HG02884 (cell line): ENCODE measurements at regions not wholly inside any gene's neighbourhood (a gene's known extent, or its start where the extent isn't known, plus 50 kb on each side); places are given as distances from the start of the nearest gene placed in this dataset.

Experiments
- ATAC-seq: cut with Tn5 transposase; IDR thresholded peaks from one replicate; pipeline ENCODE4 v1.9.1; 2021; ENCODE audit warnings: mild to moderate bottlenecking, moderate library complexity; ENCODE audit not compliant: unreplicated experiment

- no peak for ATAC-seq
Observed at GRCh38 chr6:137731600-137731959, 135.5 kb upstream of the TNFAIP3 start.

- ATAC-seq: no peak
Observed at GRCh38 chr6:137731960-137732616, 135.0 kb upstream of the TNFAIP3 start.

- ATAC-seq: no peak
Observed at GRCh38 chr6:137733372-137733771, 133.7 kb upstream of the TNFAIP3 start.

GRCh38 chr6:137734005-137734874 is 132.8 kb upstream of the TNFAIP3 start:
- no peak for ATAC-seq

GRCh38 chr6:137734875-137735182 is 132.2 kb upstream of the TNFAIP3 start:
- no peak for ATAC-seq

- peak; percentile 88 for ATAC-seq
Observed at GRCh38 chr6:137736048-137736818, 130.8 kb upstream of the TNFAIP3 start.

- ATAC-seq: no peak
Observed at GRCh38 chr6:137736911-137737310, 130.1 kb upstream of the TNFAIP3 start.

GRCh38 chr6:137737836-137738596 is 129.0 kb upstream of the TNFAIP3 start:
- ATAC-seq: no peak

- no peak for ATAC-seq
Observed at GRCh38 chr6:137738931-137739504, 128.0 kb upstream of the TNFAIP3 start.

GRCh38 chr6:137739544-137739943 is 127.5 kb upstream of the TNFAIP3 start:
- ATAC-seq: no peak

GRCh38 chr6:137740091-137740755 is 126.8 kb upstream of the TNFAIP3 start:
- ATAC-seq: no peak

- ATAC-seq: no peak
Observed at GRCh38 chr6:137740967-137741761, 125.9 kb upstream of the TNFAIP3 start.

GRCh38 chr6:137743493-137743892 is 123.6 kb upstream of the TNFAIP3 start:
- ATAC-seq: no peak

GRCh38 chr6:137744877-137745276 is 122.2 kb upstream of the TNFAIP3 start:
- peak; percentile 57 for ATAC-seq

GRCh38 chr6:137745321-137745720 is 121.7 kb upstream of the TNFAIP3 start:
- ATAC-seq: no peak

GRCh38 chr6:137746264-137746663 is 120.8 kb upstream of the TNFAIP3 start:
- no peak for ATAC-seq

GRCh38 chr6:137749696-137750211 is 117.3 kb upstream of the TNFAIP3 start:
- no peak for ATAC-seq

GRCh38 chr6:137750297-137750696 is 116.8 kb upstream of the TNFAIP3 start:
- ATAC-seq: no peak
